Medulla oblongata (tissue), 1 donor: ENCODE measurements at regions not wholly inside any gene's neighbourhood (a gene's known extent, or its start where the extent isn't known, plus 50 kb on each side); places are given as distances from the start of the nearest gene placed in this dataset.

Source experiments
- DNase-seq: peaks from one replicate; pipeline ENCODE4 v3.0.0-alpha.2; 2015; ENCODE audit errors: extremely low spot score

DNA sequence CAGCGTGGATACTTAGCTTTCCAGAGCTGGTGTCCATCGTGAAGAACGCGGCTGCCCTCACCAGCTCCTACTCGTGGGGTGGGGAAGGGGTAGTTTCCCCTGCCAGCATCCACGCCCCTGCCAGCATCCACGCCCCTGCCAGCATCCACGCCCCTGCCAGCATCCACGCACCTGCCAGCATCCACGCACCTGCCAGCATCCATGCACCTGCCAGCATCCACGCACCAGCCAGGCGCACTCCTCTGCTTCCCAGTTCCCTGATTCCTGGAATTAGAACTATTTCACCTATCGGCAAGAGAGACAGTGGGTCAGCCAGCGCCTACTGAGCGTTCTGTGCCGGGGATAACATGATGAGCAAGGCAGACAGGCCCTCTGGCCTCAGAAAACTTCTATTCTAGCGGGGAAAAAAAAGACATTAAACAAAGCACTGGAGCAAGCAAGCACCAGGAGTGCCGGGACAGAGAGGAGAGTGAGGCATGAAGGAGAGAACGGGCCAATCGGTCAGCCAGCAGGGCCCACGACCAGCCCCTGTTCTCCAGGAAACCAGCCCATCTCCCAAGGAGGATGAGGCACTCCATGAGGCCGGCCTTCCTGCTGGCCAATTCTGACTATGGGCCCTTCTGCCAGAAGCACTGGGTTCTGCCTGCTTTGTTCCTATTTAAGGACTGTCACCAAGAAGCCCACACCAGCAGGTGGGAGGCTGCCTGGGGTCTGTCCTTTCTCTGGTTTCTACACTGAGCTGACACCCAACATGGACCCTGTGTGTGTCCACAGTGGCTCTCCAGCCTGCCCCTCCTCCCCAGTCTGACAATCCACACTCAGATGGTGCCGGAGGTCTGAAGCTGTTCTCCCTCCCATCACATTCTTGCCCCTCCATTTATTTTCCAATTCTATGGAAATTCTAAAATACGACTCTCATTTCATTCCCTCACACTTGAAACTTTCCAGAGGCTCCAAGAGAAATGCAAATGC, 78.4 kb upstream of the SALL3 start:
- DNase-seq, result no peak

- DNase-seq, result no peak
Measured at GRCh38 chr18:78901923-78902794, 77.5 kb upstream of the SALL3 start.

- no peak for DNase-seq
Measured at GRCh38 chr18:78902795-78903435, 76.7 kb upstream of the SALL3 start.

DNA sequence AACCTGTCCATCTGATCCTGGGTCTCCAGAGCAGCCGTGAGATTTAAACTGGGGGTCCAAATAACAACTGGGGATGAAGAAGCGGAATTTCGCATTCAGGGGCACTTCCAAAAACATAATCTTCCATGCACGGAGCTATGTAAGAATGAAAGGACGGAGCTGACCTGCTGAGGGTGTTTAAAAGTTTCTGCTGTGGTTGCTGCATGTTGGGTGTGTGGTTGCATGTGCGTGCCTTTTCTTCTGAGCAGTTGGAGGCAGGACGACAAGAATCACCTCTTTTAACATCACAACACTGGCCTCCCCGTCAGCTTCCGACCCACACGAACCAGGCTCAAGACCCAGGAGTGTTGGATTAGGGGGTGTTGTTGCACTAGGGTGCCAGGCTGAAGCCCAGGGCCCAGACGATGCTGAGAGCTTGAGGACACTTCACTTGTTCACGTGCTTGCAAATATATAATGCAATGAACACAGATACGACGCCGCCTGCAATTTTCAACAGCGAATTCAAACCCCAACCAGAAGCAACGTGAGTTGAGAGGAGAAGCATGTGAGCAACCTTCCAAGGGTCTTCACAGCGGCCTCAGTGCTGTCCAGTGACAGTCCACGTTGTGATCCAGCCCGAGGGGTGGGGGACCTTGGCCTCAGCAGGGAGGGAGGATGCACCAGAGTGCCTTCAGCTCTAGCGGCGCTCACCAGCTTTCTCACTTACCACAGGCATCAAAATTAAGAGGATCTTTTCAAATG, 76.0 kb upstream of the SALL3 start:
- DNase-seq, result no peak

DNA sequence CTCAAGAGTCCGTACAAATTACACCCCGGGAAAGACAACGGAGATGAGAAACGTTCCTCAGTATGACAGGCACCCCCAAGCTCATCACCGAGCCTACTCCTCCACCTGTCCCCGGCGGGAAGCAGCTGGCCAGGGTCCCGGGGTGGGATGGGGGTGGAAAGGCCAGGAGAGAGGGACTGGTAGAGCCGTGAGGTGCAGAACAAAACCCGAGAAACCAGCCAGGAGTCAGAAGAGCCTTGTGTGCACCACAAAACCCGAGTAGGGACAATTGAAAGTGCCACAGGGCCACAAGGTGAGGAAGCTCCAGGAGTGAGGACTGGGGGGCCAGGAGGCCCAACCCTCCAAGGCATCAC, 75.5 kb upstream of the SALL3 start:
- no peak for DNase-seq

- DNase-seq, result no peak
Measured at GRCh38 chr18:78905334-78905733, 74.3 kb upstream of the SALL3 start.

DNA sequence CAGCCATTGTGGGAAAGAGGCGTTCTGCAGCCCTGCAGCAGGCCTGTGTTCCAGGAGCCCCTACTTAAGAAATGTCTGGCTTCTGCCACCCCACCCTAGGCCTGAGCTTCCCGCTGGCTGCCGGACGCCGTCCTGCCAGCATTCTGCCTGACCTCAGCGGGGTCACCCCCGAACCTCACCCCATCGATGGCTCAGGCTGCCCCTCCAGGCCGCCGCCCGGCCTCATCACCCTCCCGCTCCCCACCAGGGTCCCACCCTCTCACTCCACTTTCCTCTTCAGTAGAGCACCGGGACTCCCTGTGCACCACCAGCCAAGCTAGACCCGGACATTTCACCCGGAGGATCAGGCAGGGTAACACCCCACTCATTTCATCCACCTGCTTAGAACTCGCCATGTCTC, 73.6 kb upstream of the SALL3 start:
- no peak for DNase-seq

DNA sequence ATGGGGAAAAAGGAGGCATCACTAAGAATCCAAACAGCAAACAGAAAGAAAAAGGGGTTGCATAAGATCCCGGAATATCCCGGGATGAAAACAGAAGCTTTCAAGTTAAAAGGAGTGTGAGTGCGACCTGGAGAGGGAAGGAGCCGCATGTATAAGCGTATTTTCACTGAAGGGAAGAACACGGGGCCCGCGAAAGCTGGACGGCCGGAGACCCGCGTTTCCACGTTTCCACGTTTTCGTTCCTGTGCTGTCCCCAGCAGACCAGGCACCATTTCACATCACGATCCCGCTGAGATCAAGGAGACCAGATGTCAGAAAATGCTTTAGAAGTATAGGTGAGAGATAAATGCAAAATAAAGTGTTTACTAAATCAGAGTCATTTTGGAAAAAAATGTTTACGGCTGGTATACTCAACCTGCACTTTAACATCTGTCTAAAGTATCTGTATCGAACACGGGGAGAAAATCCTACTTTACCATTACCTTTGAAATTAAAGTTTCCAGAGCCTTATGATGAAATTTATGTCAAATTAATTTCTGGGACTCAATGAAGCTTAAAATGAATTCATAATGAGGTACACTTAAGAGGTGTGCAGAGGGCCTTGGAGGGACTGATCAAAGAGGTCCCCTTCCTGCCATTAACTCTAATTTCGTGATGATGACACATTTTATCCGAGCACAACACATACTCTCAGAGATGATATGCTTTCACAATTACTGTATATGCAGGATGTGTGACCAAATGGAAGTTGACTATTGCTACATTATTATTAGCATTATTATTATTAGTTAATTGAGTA, 71.0 kb upstream of the SALL3 start:
- DNase-seq, result no peak

- DNase-seq, result no peak
Measured at GRCh38 chr18:78911751-78912283, 67.8 kb upstream of the SALL3 start.

DNA sequence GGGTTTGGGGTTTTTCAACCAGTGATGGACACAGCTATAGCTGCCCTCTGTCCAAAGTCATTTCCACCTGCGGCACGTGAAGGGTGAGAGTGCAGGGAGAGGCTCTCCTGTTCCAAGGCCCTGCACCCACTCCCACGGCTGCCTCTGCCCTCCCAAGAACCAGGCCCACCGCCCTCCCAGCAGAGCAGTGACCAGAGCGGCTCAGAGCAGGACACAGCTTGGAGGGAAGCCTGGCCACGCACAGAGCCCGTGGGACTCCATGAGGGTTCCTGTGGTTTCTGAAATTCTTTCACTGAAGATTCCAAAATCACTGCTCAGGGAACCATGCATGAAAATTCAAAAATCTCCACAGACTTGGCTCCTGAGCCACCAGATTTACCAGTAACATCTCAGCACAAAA, 67.3 kb upstream of the SALL3 start:
- DNase-seq, result no peak

DNA sequence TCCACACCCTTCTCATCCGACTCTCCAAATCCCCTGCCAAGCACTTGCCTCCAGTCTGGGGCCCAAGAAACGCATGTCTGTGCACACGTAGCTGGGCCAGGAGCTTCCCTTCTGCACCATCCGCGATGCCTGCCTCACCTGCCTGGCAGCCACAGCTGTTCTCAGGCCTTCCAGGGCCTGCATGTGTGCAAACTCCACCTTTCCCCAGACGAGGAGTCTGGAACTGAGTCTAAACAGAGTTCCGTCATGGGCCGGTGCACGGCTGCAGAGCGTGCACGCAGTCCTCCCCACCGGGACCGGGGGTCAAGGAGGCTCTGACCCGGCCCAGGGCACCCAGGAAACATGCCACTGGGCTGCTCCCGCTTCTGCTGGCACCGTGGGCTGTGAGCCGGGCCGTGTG, 66.8 kb upstream of the SALL3 start:
- no peak for DNase-seq

DNA sequence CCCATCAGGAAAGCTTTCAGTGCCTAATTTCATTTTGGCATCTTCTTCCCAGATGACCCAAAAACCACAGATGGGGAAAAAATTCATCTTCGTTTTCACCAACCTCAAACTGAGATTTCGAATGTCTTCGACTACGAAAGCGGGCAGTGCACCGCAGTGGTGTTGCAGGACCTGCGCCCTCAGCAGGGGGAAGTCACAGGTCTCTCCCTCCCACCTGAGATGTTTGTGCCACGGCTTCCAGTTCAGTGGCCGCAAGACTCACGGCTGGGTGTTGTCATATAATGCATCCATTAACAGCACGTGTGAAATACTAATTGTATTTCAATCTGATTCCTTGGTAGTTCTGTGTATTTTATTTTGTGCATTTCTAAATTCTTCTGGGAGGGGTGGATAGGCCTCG, 66.2 kb upstream of the SALL3 start:
- DNase-seq, result no peak

GRCh38 chr18:78913830-78914231, 65.8 kb upstream of the SALL3 start:
- DNase-seq, result no peak

DNA sequence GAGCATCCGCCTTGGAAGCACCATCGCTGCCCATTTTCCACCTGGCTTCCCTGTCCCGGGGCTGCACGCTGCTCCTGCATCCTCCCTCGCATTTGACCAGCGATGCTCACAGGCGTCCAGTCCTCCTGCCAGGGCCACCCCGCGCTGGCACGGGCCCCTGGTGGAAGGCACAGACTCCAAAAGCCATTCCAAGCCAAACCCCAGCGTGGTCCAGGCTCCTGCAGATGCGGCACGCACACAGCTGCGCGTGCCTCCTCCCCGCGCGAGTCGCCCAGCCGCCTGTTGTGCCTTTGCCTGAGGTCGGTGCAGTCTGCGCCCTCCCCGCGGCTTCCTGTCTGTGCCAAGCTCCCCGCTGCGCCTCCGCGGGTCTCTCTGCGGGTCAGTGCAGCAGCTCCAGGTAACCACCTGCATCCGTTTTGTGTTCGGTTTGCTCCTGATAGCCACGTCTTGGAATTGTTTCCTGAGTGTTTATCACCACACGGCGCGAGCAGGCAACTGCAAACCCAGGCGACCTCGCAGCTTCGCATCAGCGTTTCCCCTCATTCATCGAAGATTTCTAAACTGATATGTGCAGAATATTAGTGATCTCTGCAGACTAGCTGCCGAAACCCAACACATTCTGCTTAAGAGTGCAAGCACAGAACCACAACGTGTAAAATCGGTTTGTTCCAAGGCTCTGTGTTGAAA, 65.2 kb upstream of the SALL3 start:
- no peak for DNase-seq

- DNase-seq, result no peak
Measured at GRCh38 chr18:78915446-78916008, 64.1 kb upstream of the SALL3 start.

- no peak for DNase-seq
Measured at GRCh38 chr18:78918707-78919106, 60.9 kb upstream of the SALL3 start.

- no peak for DNase-seq
Measured at GRCh38 chr18:78919956-78920355, 59.7 kb upstream of the SALL3 start.

GRCh38 chr18:78920456-78921138, 59.0 kb upstream of the SALL3 start:
- DNase-seq, result no peak

- no peak for DNase-seq
Measured at GRCh38 chr18:78922856-78923255, 56.8 kb upstream of the SALL3 start.
